DMS53 (cell line): ENCODE measurements at regions not wholly inside any gene's neighbourhood (a gene's known extent, or its start where the extent isn't known, plus 50 kb on each side); places are given as distances from the start of the nearest gene placed in this dataset.
"Not testable (repeated sequence)": the region's sequence is repeated elsewhere in the genome, so short reads cannot be mapped to it uniquely, and the experiment has no call there.

Source experiments
- DNase-seq: peaks from one replicate; lab custom pipeline; 2025; lab: John Stamatoyannopoulos, UW

DNA sequence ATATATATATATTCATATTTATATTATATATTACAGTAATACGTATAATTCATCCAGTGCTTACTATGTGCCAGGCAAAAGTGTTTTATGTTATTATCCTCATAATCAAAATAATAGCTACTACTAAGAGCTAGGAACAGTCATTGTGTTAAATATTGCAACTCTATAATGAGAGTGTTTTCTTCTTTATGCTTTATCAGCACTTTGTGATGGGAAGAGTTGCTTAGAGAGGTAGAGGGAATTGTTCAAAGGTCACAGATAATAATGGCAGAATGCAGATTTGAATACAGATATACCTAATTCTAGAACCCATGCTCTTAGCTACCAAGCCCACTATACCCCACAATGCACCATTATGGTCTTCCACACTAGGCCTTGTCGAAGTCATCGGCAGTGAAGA lies 318.8 kb upstream of the PPARGC1A start:
- DNase-seq, result no peak

DNA sequence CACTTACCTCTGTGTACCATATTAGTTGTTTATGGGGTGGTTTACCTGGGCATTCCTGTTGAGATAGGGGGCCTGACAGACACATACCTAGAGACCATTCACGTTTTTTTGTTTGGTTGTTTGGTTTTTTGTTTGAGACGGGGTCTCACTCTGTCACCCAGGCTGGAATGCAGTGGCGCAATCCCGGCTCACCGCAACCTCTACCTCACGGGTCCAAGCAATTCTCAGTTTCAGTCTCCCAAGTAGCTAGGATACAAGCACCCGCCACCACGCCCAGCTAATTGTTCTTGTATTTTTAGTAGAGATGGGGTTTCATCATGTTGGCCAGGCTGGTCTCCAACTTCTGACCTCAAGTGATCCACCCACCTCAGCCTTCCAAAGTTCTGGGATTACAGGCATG lies 314.9 kb upstream of the PPARGC1A start:
- DNase-seq, result not testable (repeated sequence)

GRCh38 chr4:24203926-24204325 lies 314.1 kb upstream of the PPARGC1A start:
- no peak for DNase-seq

DNA sequence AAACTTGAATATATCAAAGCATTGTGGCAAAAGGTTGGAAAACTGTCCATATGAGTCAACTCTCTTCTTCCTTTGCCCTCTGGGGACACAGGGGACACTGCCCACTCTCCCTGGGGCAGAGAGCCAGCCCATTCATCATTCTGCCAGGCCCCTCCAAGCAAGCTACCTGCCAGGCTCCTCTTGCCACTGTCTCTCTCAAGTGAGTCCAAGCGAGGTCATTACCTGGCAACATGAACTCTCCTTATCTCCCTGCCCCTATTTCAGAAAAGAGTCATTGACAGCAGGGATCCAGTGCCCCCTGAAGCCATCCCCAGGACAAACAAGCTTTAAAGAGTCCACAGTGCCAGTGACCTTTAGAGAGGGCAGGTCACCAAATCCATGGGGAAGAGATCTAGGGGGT lies 312.7 kb upstream of the PPARGC1A start:
- DNase-seq, result no peak

- no peak for DNase-seq
Measured at GRCh38 chr4:24197955-24198354, 308.1 kb upstream of the PPARGC1A start.

DNA sequence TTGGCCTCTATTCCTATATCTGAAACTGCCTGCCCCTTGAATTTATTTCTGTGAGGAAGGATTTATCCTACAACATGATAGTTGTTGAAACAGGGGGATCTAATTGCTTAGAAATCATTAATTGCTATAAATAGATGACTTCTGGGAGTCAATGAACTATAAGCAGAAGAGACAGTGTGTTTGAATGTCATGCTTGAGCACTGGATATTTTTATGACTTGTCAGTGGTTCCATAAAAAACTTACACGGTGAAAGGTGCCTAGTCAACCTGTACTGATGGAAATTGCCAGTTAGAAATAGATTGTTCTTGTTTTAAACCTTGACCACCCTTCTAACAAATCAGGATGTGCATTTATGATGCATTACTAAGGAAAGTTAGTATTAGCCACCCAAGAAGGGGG lies 306.9 kb upstream of the PPARGC1A start:
- no peak for DNase-seq

DNA sequence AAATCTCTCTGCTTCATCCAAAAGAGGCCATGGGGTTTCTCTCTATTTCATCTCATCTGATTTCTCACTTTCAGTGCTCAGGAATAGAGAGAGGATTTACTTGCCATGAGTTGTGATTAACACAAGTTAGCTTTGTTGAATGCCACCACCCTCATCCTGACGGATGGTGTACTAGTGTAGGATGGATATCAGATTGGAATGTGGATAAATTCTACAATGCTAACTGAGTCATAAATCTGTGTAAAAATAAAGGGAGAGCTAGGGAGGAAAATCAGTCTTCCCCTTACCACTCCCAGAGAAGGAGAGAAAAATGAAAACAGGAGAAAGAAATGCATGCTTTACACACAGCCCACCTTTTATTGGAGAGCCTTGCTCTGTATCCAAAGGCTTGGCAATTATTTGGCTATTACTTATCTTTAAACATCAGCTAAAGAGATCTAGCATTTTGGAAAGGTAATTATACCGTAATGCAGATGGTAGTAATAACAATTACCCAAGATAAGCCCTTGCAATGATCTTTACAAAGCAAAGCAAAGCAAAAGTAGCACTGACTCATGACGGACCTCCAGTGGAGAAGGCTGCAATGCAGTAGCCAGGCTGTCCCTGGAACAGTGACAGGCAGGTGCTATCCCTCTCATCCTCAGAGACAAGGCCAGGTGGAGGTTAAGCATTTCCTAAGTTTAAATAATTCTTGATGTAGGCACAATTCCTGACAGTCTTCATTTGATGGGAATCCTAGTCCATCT lies 306.3 kb upstream of the PPARGC1A start:
- peak; percentile 18 for DNase-seq

DNA sequence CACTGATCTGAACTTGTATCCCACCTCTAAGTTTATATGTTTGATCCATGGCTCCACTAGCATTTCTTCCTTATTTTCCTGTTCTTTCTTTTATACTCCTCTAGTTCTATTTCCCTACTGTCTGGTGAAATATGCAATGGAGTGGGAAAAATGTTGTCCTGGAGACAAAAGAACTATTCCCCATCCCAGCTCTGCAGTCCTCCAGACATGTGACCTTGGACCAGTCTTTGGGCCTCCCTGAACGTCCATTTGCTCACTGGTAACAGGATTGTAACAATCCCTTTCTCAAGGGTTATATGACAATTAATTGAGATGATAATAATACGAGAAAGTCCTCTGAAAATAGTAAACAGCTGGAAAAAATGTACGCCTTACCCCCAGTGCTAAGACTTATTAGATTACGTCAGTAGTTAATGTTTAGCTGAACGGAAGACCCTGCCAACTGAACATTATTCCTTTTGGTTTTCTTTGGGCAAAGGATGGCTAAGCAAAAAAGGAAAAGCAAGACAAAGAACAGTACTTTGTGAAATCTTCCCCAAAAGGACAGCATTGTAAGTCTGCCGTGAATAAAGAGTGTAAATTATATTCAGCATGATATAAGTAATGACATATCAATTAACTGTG lies 302.3 kb upstream of the PPARGC1A start:
- DNase-seq, result no peak

DNA sequence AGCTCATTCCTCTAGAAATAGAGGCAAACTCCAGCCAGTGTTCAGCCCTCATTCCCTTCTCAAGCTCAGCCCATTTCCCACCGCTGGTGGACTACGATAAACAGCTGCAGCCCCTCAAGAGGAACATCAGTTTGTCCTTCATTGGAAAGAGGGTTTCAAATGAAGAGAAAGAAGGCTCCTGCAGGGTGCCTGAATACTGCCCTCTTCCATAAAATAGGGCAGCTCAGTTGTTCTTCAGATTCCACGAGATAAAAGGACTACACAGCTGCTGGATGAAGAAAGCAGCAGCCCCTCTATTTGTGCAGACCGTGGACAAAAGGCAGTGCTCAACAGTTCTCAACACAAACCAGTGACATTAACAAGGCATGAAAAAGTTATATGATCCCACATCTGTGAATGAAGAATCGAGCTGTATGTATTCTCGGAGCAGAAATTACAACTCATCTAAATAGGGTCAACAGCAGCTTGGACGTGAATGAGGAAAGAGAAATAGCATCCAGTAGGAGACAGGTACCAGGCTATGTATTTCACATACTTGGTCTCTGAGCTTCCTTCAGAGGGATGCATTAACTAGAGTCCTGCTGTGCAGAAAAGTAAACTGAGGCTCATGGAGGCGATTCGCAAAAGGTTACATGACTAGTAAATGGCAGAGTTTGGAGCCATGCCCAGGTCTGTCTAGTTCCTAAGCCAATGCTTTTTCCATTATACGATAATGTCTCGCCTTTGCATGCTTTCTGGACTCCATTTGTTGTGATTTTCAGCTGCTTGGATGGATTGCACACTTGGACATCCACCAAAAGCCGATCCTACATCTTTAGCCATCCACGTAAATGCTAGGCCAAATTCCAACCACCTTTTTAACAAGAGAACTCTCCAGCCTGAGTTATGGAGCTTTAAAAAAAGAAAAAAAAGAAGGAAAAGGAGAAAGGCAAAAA lies 301.2 kb upstream of the PPARGC1A start:
- DNase-seq, result no peak

GRCh38 chr4:24188459-24188858 lies 298.6 kb upstream of the PPARGC1A start:
- no peak for DNase-seq

GRCh38 chr4:24186466-24186865 lies 296.6 kb upstream of the PPARGC1A start:
- DNase-seq, result no peak

- DNase-seq, result no peak
Measured at GRCh38 chr4:24181005-24181404, 291.2 kb upstream of the PPARGC1A start.

DNA sequence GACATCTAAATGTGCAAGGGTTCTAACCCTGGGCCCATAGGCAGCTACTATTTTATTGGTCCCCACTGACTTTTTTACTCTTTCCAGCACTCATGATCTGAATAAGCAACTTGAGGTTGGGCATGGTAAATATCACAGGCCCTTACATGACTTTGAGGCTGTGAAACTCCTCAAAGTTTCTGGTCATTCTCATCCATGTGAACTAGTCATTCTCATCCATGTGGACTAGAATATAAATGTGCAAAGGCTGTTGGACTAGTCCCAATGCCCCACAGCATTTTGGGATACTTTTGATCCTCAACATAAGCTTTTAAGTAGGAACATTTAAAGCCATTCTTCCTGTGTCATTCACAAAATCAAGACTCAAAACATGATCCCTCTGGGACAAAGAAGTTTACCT lies 290.7 kb upstream of the PPARGC1A start:
- DNase-seq, result no peak

- no peak for DNase-seq
Measured at GRCh38 chr4:24179201-24179840, 289.5 kb upstream of the PPARGC1A start.

- not testable (repeated sequence) for DNase-seq
Measured at GRCh38 chr4:24177443-24177842, 287.6 kb upstream of the PPARGC1A start.

- DNase-seq, result no peak
Measured at GRCh38 chr4:24175707-24176106, 285.9 kb upstream of the PPARGC1A start.

- DNase-seq, result no peak
Measured at GRCh38 chr4:24174602-24175001, 284.8 kb upstream of the PPARGC1A start.

DNA sequence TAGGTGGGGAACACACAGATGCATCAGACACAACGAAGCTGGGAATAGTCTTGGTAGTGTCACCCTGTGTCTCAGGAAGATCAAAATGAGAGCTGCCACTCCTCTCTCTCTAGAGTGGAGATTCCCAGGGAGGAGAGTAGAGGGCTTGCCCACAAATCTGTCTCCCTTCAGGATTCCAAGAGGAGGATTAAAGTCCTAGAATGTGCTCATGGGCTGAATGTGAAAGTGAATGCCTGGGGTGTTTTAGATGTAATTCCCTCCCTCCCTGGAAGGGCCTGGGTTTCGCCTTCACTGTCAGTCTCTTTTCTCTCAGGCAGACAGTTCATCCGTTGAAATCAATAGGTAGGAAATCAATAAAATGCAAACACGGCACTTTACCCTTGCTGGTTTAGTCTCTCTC lies 282.6 kb upstream of the PPARGC1A start:
- no peak for DNase-seq

DNA sequence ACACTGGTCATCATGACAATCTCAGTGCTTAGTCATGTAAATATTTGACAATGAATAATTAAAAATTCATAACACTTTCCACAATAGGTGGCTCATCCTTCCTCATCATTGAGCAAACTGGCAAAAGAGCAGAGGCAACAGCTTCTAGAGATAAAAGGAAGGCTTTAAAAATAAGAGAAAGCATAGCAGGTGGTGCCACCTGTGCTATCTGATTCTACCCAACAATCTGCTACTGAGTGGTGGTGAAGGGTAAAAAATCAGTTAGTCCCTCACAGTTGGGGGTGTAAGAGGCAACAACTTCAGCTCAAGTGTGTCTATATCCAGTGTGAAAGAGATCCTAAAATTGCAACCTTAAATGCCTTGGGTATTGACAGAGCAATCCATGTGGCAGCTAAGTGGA lies 280.1 kb upstream of the PPARGC1A start:
- no peak for DNase-seq

GRCh38 chr4:24168658-24169057 lies 278.8 kb upstream of the PPARGC1A start:
- DNase-seq, result no peak

GRCh38 chr4:24166501-24166900 lies 276.7 kb upstream of the PPARGC1A start:
- DNase-seq, result no peak

- DNase-seq, result no peak
Measured at GRCh38 chr4:24164797-24165196, 274.9 kb upstream of the PPARGC1A start.
